Skeletal muscle satellite cell (primary cell): ENCODE measurements at regions not wholly inside any gene's neighbourhood (a gene's known extent, or its start where the extent isn't known, plus 50 kb on each side); places are given as distances from the start of the nearest gene placed in this dataset.
"Not testable (repeated sequence)": the region's sequence is repeated elsewhere in the genome, so short reads cannot be mapped to it uniquely, and the experiment has no call there.

Experiments used
- H3K27me3 ChIP-seq: 2 replicates; pipeline ENCODE4 v1.7.0; 2013; ENCODE audit warnings: low read length; ENCODE audit not compliant: control insufficient read depth, insufficient read depth
- H3K36me3 ChIP-seq: 2 replicates; pipeline ENCODE4 v1.7.0; 2013; ENCODE audit warnings: mild to moderate bottlenecking, control low read depth, low read length; ENCODE audit not compliant: insufficient read depth
- H3K4me1 ChIP-seq: 2 replicates; pipeline ENCODE4 v1.7.0; 2013; ENCODE audit warnings: low read length; ENCODE audit not compliant: control insufficient read depth, insufficient read depth
- H3K4me2 ChIP-seq: 2 replicates; pipeline ENCODE4 v1.7.0; 2013; ENCODE audit warnings: mild to moderate bottlenecking, low read length
- H3K4me3 ChIP-seq: 2 replicates; pipeline ENCODE4 v1.7.0; 2013; ENCODE audit warnings: low read length
- H3K9ac ChIP-seq: 2 replicates; pipeline ENCODE4 v1.7.0; 2013; ENCODE audit warnings: mild to moderate bottlenecking, low read depth, low read length, moderate library complexity
- H3K9me3 ChIP-seq: replicated peaks from 2 replicates; pipeline ENCODE4 v1.7.0; 2013; ENCODE audit warnings: mild to moderate bottlenecking, control low read depth, low read length

DNA sequence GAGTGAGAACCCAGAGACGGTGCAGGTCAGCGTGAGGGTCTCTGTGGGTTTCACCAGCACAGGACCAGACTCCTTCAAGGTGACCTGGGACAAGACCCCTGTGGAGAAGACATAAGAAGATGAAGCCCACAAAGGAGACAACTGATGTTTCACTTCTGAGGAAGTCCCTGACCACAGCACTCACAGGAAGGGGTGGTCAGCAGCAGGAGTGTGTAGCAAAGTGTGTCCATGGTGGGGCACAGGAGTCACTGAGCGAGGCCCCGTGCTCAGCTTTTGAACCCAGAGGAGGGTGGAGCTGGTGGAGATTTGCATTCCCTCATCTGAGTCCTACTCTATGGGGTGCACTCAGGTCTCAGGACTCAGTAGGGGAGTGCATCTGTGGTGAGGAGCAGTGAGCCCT, 775.2 kb downstream of the TMEM121 start:
- H3K4me3 ChIP-seq, H3K4me2 ChIP-seq, H3K36me3 ChIP-seq, H3K4me1 ChIP-seq, H3K9me3 ChIP-seq, H3K27me3 ChIP-seq, H3K9ac ChIP-seq: not testable (repeated sequence)

DNA sequence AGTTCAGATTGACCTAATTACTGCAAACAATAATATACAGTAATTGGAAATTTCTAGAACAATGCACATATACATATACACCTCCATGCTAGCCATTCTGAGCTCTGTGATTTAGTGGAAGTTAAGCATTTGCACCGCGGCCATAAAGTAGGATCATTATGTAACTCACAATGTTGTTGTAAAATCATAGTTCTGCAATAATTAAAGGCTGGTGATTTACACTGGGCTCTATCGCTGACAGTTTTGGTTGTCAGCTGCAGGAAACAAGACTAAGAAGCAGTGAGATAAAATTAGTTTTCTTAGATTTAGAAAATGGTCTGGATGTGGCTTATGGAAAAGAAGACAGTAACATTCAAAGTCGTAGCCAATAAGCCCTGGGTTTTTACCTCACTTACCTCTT, 776.3 kb downstream of the TMEM121 start:
- Histone ChIP-seq H3K4me3 (no peak overlapping the region), H3K4me1 (no peaks in the 10 kb centered on the region), H3K36me3 (no peaks in the 10 kb centered on the region), H3K9me3 (no peaks in the 10 kb centered on the region), H3K27me3 (no peaks in the 10 kb centered on the region), H3K9ac (no peak overlapping the region), H3K4me2 (no peak overlapping the region)

DNA sequence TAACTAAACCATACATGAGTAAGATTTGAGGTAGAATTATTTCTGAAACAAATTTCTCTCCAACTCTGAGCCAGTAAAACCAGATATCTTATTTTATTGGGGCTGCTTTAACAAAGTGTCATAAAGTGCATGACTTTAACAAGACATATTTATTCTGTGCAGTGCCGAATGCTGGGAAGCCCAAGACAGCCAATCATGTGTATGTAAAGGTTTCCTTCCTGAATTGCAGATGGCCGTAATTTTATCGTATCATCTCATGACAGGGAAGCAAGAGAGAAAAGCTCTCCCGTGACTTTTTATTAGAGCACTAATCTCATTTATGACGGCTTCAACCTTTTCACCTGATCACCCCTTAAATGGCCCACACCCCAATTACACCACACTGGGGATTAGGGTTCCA, 777.9 kb downstream of the TMEM121 start:
- Histone ChIP-seq H3K4me3 (no peak overlapping the region), H3K4me1 (no peaks in the 10 kb centered on the region), H3K4me2 (no peak overlapping the region), H3K36me3 (no peaks in the 10 kb centered on the region), H3K9me3 (peaks cover under 1% of the 10 kb centered on the region), H3K27me3 (no peaks in the 10 kb centered on the region), H3K9ac (no peak overlapping the region)

DNA sequence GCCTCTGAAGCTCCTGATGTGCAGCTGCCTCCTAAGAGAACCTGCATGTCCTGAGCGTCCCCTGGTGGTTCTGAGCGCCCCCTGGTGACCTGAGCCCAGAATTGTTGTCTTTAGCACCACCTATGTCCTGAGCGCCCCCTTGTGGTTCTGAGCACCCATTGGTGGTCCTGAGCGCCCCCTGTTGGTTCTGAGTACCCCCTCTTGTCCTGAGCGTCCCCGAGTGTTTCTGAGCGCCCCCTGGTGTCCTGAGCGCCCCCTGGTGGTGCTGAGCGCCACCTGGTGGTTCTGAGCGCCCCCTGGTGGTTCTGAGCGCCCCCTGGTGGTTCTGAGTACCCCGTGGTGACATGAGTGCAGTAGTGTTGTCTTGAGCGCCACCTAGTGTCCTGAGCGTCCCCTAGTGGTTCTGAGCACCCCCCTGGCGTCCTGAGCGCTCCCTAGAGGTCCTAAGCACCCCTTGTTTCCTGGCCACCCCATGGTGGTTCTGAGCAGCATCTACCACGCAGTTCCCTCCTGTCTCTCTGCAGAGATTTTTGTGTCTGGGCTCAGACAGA, 782.5 kb downstream of the TMEM121 start:
- H3K4me2 ChIP-seq = no peak overlapping the region
- H3K4me3 ChIP-seq = no peak overlapping the region
- no peaks in the 10 kb centered on the region for H3K36me3 ChIP-seq
- no peak overlapping the region for H3K9ac ChIP-seq
- H3K9me3 ChIP-seq = peaks cover 4% of the 10 kb centered on the region
- H3K4me1 ChIP-seq = no peaks in the 10 kb centered on the region
- H3K27me3 ChIP-seq = no peaks in the 10 kb centered on the region

DNA sequence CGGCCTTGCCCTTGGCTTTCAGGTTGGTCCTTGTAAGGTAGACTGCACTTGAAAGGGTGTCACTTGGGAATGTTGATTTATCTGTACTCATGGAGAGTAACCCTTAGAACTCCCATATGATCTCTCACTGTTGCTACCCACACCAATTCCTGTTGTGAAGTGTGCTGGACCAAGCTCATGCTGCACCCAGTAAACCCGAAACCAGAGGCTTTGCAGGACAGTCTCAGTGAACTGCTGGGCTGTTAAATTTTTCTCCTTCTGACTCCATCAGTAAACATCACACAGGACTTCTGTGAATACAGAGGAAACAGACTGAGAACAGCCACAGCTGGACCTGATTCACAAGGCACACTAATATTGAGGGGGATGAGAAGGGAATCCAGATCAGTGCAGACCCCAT, 783.0 kb downstream of the TMEM121 start:
- Histone ChIP-seq H3K4me2 (no peak overlapping the region), H3K4me3 (no peak overlapping the region), H3K9ac (no peak overlapping the region), H3K4me1 (no peaks in the 10 kb centered on the region), H3K36me3 (no peaks in the 10 kb centered on the region), H3K27me3 (no peaks in the 10 kb centered on the region), H3K9me3 (peaks cover 4% of the 10 kb centered on the region)

DNA sequence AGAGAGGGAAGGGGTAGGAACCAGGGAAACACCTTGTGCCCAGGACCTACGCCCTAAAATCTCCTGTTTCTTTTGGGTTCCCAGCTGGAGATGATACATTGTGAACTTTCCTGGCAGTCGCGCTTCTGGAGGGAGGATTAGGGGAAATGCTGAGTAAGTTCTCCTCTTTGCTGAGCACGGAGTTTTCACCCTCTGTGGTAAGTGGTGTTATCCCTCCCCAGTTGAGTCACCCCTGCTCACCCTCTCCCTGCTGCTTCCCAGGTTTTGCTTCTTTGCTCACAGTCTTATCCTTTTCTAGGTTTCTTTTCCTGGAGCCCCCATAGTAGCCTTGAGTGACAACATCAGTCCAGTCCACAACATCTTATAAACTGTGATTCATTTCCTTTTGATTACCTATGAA, 789.1 kb downstream of the TMEM121 start:
- Histone ChIP-seq H3K9ac (no peak overlapping the region), H3K27me3 (no peaks in the 10 kb centered on the region)

DNA sequence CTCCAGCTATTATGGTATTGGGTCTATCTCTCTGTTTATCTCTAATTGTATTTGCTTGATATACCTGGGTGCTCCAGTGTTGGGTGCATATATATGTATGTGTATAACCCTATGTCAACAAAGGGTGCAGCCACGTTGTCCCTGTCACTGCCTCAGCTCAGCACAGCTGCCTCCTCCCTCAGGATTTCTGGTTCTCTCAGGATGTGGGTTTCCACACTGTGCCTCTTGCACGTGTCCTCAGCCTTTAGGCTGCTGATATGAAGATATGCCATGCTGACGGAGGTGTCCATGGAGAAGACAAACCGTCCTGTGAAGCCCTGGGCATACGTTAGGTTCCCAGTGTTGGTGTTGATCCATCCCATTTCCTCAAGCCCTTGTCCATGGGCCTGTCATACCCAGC, 791.2 kb downstream of the TMEM121 start:
- Histone ChIP-seq H3K4me2 (no peak overlapping the region), H3K9me3 (peaks cover 6% of the 10 kb centered on the region), H3K36me3 (no peaks in the 10 kb centered on the region), H3K27me3 (no peaks in the 10 kb centered on the region), H3K4me1 (no peaks in the 10 kb centered on the region), H3K4me3 (no peak overlapping the region), H3K9ac (no peak overlapping the region)

More for the DNA sequence above, 789.1 kb downstream of the TMEM121 start:
- H3K4me3 ChIP-seq = no peak overlapping the region
- H3K4me2 ChIP-seq = no peak overlapping the region
- H3K36me3 ChIP-seq = no peaks in the 10 kb centered on the region
- H3K9me3 ChIP-seq = peaks cover 3% of the 10 kb centered on the region
- H3K4me1 ChIP-seq = no peaks in the 10 kb centered on the region

DNA sequence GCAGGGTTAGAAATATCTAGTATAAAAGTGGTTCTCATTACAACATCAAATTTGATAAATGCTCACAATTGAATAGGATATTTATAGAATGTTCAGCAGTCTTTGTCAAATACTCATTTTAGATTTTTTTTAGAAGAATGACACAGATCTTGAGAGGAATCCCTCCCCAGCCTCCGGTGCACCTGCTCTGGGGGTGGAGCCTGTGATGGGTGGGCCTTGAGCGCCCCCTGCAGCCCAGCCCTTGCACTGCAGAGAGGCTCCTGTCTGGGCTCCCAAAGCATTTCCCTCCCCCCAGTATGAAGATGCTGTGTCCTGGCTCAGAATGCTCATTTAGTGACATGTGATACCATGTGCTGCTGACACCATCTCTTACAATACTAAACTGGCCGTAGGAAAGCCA, 792.3 kb downstream of the TMEM121 start:
- H3K4me2 ChIP-seq = no peak overlapping the region
- H3K9me3 ChIP-seq = peaks cover 9% of the 10 kb centered on the region
- H3K4me3 ChIP-seq = no peak overlapping the region

DNA sequence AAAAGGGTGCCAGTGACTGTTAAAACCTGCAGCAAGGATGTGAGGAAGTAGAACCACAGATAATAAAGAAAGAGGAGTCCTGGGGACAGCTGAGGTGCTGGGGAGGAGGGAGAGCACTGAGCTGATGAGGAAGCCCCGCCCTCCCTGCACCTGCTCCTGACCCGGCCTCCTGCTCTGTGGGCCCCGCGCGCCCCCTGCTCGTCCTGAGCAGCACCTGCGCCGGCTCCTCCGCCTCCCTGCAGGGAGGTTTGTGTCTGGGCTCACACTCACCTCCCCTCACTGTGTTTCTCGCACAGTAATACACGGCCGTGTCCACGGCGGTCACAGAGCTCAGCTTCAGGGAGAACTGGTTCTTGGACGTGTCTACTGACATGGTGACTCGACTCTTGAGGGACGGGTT, 797.6 kb downstream of the TMEM121 start:
- not testable (repeated sequence) for H3K4me1 ChIP-seq, H3K9me3 ChIP-seq, H3K9ac ChIP-seq, H3K4me2 ChIP-seq, H3K36me3 ChIP-seq, H3K27me3 ChIP-seq, H3K4me3 ChIP-seq

More for the DNA sequence above, 792.3 kb downstream of the TMEM121 start:
- no peaks in the 10 kb centered on the region for H3K4me1 ChIP-seq
- H3K9ac ChIP-seq = no peak overlapping the region
- H3K27me3 ChIP-seq = no peaks in the 10 kb centered on the region
- no peaks in the 10 kb centered on the region for H3K36me3 ChIP-seq

DNA sequence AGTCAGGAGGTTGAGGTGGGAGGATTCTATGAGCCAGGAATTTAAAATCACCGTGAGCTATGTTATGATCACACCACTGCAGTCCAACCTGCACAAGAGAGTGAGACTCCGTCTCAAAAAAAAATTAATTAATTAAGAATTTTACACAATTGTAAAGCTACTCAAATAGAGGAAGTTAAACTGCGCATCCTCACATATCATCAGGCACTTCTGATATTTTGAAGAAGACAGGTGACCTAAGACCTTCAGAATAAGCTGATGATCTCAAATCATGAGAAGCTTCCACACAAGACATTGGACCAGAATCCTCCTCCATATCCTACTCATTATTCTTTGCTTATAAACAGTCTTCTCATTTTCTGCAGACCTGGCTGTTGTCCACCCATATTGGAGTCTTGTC, 800.9 kb downstream of the TMEM121 start:
- no peaks in the 10 kb centered on the region for H3K4me1 ChIP-seq
- no peak overlapping the region for H3K4me2 ChIP-seq
- H3K4me3 ChIP-seq = no peak overlapping the region
- H3K27me3 ChIP-seq = no peaks in the 10 kb centered on the region
- peaks cover 6% of the 10 kb centered on the region for H3K9me3 ChIP-seq
- no peak overlapping the region for H3K9ac ChIP-seq
- H3K36me3 ChIP-seq = no peaks in the 10 kb centered on the region

DNA sequence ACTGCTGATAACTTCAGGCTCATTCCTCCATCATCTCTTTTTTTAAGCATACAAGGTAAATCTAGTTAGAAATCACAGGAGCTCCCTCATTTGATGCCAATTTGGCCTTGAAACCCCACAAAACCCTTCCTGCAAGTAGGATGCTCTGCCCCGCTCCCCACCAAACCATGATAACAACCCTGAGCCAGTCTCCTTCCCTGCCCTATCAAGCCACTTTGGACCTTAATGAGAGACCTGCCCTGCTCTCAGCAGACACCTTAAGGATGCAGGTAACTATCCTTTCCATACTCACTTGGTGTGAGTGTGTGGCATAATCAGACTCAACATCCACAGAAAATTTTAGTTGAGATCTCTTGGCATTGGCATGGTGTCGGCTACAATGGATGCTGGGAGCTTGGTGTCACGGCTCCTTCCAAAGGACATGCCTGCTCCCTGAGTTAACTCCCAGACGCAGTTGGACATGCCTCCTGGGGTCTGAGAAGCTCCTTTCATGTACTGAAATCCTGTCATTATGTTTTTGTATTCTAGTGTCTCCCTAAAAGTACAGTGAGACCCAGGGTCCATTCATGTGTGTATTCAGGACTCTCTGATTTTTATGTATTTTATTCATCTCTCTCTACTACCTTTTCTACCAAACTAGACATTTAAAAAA, 801.4 kb downstream of the TMEM121 start:
- H3K9ac ChIP-seq, H3K36me3 ChIP-seq, H3K27me3 ChIP-seq: not testable (repeated sequence)

DNA sequence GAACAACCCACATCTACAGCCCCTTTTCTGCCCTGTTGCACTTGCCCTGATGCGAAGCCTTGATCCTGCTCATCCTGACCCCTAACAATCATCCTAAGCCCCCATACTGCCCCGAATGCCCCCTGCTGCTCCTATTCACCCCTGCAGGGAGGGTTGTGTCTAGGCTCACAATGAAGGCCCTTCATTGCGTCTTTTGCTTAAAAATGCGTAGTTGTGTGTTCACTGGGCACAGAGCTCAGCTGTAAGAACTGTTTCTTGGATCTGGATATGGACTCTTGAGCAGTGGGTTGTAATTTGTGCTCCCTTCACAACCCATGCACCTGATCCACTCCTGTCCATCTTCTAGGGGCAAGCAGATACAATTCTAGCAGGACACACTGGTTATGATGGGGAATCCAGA, 802.9 kb downstream of the TMEM121 start:
- H3K4me3 ChIP-seq, H3K36me3 ChIP-seq, H3K9me3 ChIP-seq, H3K27me3 ChIP-seq, H3K4me1 ChIP-seq, H3K4me2 ChIP-seq, H3K9ac ChIP-seq: not testable (repeated sequence)

More for the DNA sequence above, 801.4 kb downstream of the TMEM121 start:
- H3K9me3 ChIP-seq, H3K4me3 ChIP-seq, H3K4me2 ChIP-seq, H3K4me1 ChIP-seq: not testable (repeated sequence)
